Chondrocyte (in vitro differentiated cells): ENCODE measurements at regions not wholly inside any gene's neighbourhood (a gene's known extent, or its start where the extent isn't known, plus 50 kb on each side); places are given as distances from the start of the nearest gene placed in this dataset.

Experiments
- DNase-seq: peaks from one replicate; pipeline ENCODE4 v3.0.0; 2021; ENCODE audit warnings: mixed read lengths, low spot score
- H3K27ac Mint-ChIP-seq: one replicate; pipeline ENCODE4 v1.8.0; 2021; ENCODE audit warnings: mild to moderate bottlenecking, moderate library complexity, mixed read lengths; ENCODE audit not compliant: unreplicated experiment
- H3K27me3 Mint-ChIP-seq: 2 replicates; pipeline ENCODE4 v1.8.0; 2021; ENCODE audit warnings: low read depth, mixed read lengths
- H3K36me3 Mint-ChIP-seq: 2 replicates; pipeline ENCODE4 v1.8.0; 2021; ENCODE audit warnings: low read depth, mixed read lengths
- H3K4me1 Mint-ChIP-seq: 2 replicates; pipeline ENCODE4 v1.8.0; 2021; ENCODE audit warnings: low read depth, mild to moderate bottlenecking, mixed read lengths
- H3K4me3 Mint-ChIP-seq: one replicate; pipeline ENCODE4 v1.8.0; 2021; ENCODE audit warnings: mild to moderate bottlenecking, moderate library complexity, mixed read lengths; ENCODE audit not compliant: unreplicated experiment
- H3K9me3 Mint-ChIP-seq: 2 replicates; pipeline ENCODE4 v1.8.0; 2021; ENCODE audit warnings: low read depth, mixed read lengths
- CTCF ChIP-seq: fragments of 200-600 bp; sonication (generic); IDR thresholded peaks from 2 replicates; pipeline ENCODE4 v1.5.0; 2021; ENCODE audit warnings: antibody characterized with exemption, mild to moderate bottlenecking, moderate library complexity

- Mint-ChIP-seq H3K4me3 (no peak overlapping the region), H3K36me3 (no peaks in the 10 kb centered on the region), H3K27ac (peak overlapping the region; percentile 60), H3K9me3 (no peaks in the 10 kb centered on the region), H3K4me1 (peaks cover 9% of the 10 kb centered on the region), H3K27me3 (no peaks in the 10 kb centered on the region)
- TF ChIP-seq CTCF: no peak
- DNase-seq: no peak
These were observed 475.2 kb upstream of the CELF2 start for GRCh38 chr10:10542477-10542876.

GRCh38 chr10:10544890-10545289, 472.8 kb upstream of the CELF2 start:
- no peak for DNase-seq
- TF ChIP-seq CTCF: no peak
- Mint-ChIP-seq H3K9me3 (no peaks in the 10 kb centered on the region), H3K27ac (no peak overlapping the region), H3K27me3 (no peaks in the 10 kb centered on the region), H3K36me3 (no peaks in the 10 kb centered on the region), H3K4me1 (peaks cover 9% of the 10 kb centered on the region), H3K4me3 (no peak overlapping the region)

- Mint-ChIP-seq H3K27ac (no peak overlapping the region), H3K4me1 (peaks cover 9% of the 10 kb centered on the region), H3K9me3 (no peaks in the 10 kb centered on the region), H3K27me3 (no peaks in the 10 kb centered on the region), H3K4me3 (no peak overlapping the region), H3K36me3 (no peaks in the 10 kb centered on the region)
- DNase-seq: no peak
- no peak for TF ChIP-seq CTCF
These were observed 471.9 kb upstream of the CELF2 start for GRCh38 chr10:10545771-10546170.

GRCh38 chr10:10551596-10552301, 465.9 kb upstream of the CELF2 start:
- no peak overlapping the region for H3K27ac Mint-ChIP-seq
- no peaks in the 10 kb centered on the region for H3K4me1 Mint-ChIP-seq
- H3K36me3 Mint-ChIP-seq: no peaks in the 10 kb centered on the region
- no peaks in the 10 kb centered on the region for H3K9me3 Mint-ChIP-seq
- no peak overlapping the region for H3K4me3 Mint-ChIP-seq
- no peak for TF ChIP-seq CTCF
- no peak for DNase-seq
- H3K27me3 Mint-ChIP-seq: no peaks in the 10 kb centered on the region

GRCh38 chr10:10552948-10553347, 464.7 kb upstream of the CELF2 start:
- Mint-ChIP-seq H3K4me3 (no peak overlapping the region), H3K4me1 (no peaks in the 10 kb centered on the region), H3K36me3 (no peaks in the 10 kb centered on the region), H3K27me3 (no peaks in the 10 kb centered on the region), H3K9me3 (no peaks in the 10 kb centered on the region), H3K27ac (no peak overlapping the region)
- no peak for DNase-seq
- no peak for TF ChIP-seq CTCF
